ENCODE measurements at regions not wholly inside any gene's neighbourhood (a gene's known extent, or its start where the extent isn't known, plus 50 kb on each side); places are given as distances from the start of the nearest gene placed in this dataset.

DNA sequence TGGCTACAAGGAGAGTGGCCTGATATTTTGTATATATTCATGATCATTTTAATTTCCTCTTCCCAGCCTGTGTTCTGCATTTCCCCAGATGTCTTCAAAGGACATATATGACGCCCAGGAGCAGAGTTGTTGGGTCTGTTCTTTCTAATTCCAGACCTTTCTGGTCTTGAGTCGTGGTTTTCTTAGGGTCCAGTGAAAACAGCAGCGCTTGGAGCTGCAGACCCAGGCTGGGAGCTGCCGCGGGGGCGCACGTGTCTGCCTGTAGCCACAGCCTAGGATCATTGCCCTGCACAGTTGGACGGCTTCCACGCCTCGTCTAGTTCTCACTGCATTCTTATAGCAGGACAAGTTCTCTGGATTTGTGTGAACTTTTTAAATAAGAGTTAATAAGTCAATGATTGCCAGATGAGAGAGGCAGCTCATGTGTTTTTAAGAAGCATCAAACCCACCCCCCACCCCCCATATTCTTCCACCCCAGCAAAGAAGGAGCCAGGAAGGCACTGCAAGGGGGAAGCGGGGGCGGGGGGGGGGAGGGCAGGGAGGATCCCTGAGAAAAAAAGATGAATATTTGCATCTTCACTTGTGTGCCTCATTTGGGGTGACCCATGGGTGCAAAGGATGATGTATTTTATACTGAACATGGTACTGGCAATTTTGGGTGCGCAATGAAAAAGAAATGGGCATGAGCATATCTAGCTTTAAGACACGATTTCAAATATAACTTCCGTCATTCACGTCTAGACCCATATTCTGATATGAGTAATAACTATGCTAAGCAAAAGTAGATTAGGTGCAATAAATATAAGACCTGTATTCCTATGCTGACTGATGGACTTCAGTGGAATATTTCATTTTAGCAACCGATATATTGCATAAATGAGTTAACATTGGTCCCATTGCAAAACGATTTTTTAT, 160.0 kb downstream of the TBXT start:
- intact Hi-C loops (cut with micrococcal nuclease; ENCODE audit: unreplicated experiment): no loop called here

DNA sequence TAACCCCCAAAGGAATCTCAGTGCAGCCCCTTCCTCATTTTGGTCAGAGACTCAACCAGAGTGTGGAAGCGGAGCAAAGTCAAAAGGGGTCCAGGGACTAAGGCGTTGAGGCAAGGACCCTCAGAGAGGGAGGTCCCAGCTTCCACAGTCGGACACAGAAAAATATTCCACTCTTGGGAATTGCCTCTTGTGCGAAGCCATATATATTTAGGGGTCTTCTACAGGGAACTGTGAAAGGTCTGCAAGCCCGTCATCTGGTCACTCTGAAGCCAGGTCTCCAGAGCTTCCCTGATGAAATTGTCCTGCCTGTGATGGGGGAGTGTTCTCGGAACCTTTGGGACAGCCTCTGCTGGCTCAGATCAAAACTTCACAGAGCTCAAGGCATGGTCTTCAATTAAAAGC, 160.8 kb downstream of the TBXT start:
- H3K4me2 ChIP-seq (ENCODE audit: low read depth, low read length): no peak overlapping the region
- H3K79me2 ChIP-seq (ENCODE audit: insufficient read depth, low read length): no peaks in the 10 kb centered on the region
- peaks cover 10 to 46% of the 10 kb centered on the region in 2 experiments for H3K27me3 ChIP-seq (ENCODE audit: control insufficient read depth in 1 of 2, insufficient read depth in 2 of 2, low read length in 2 of 2)
- WGBS (ENCODE audit: low lambda C conversion rate): 33% methylated on average over 6 of the region's 6 CpGs
- H4K20me1 ChIP-seq (ENCODE audit: insufficient read depth, low read length): no peaks in the 10 kb centered on the region
- no peak overlapping the region for H3K9ac ChIP-seq (ENCODE audit: insufficient read depth, low read depth, low read length)
- POLR2A ChIA-PET: no interaction called here
- ATAC-seq (no peak), FAIRE-seq (no peak), DNase-seq (ENCODE audit: low spot score) (no peak)
- no peak overlapping the region for H3K4me3 ChIP-seq (replicated peaks in 1 of 3; ENCODE audit: insufficient read depth in 1 of 3, low read depth in 2 of 3, low read length in 3 of 3)
- CTCF ChIA-PET (ENCODE audit: low intra/inter-chr PET ratio, low total read pairs): no interaction called here
- H3K27ac ChIP-seq (ENCODE audit: extremely low read length, insufficient read depth, low read length): no peak overlapping the region
- no peaks in the 10 kb centered on the region for H3K36me3 ChIP-seq (replicated peaks in 1 of 2; ENCODE audit: control insufficient read depth in 1 of 2, insufficient read depth in 2 of 2, low read length in 2 of 2)
- intact Hi-C loops (cut with micrococcal nuclease; ENCODE audit: unreplicated experiment) (no loop called here), in situ Hi-C loops (cut with HindIII; ENCODE audit: extremely low pct_ligation_motif_present, low pct_unique_long_range_greater_than_20kb) (no loop called here)
- no peaks in the 10 kb centered on the region for H3K9me3 ChIP-seq (ENCODE audit: low read length)
- H3K4me1 ChIP-seq (ENCODE audit: insufficient read depth, low read length): no peaks in the 10 kb centered on the region
- H2AFZ ChIP-seq (ENCODE audit: low read length): no peak overlapping the region
- BruUV-seq (replicated peaks): no TSS peak
- TF ChIP-seq, protein P1, sequence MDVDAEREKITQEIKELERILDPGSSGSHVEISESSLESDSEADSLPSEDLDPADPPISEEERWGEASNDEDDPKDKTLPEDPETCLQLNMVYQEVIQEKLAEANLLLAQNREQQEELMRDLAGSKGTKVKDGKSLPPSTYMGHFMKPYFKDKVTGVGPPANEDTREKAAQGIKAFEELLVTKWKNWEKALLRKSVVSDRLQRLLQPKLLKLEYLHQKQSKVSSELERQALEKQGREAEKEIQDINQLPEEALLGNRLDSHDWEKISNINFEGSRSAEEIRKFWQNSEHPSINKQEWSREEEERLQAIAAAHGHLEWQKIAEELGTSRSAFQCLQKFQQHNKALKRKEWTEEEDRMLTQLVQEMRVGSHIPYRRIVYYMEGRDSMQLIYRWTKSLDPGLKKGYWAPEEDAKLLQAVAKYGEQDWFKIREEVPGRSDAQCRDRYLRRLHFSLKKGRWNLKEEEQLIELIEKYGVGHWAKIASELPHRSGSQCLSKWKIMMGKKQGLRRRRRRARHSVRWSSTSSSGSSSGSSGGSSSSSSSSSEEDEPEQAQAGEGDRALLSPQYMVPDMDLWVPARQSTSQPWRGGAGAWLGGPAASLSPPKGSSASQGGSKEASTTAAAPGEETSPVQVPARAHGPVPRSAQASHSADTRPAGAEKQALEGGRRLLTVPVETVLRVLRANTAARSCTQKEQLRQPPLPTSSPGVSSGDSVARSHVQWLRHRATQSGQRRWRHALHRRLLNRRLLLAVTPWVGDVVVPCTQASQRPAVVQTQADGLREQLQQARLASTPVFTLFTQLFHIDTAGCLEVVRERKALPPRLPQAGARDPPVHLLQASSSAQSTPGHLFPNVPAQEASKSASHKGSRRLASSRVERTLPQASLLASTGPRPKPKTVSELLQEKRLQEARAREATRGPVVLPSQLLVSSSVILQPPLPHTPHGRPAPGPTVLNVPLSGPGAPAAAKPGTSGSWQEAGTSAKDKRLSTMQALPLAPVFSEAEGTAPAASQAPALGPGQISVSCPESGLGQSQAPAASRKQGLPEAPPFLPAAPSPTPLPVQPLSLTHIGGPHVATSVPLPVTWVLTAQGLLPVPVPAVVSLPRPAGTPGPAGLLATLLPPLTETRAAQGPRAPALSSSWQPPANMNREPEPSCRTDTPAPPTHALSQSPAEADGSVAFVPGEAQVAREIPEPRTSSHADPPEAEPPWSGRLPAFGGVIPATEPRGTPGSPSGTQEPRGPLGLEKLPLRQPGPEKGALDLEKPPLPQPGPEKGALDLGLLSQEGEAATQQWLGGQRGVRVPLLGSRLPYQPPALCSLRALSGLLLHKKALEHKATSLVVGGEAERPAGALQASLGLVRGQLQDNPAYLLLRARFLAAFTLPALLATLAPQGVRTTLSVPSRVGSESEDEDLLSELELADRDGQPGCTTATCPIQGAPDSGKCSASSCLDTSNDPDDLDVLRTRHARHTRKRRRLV (CRISPR knock-in tag; IDR thresholded peaks at IDR 0.05): no peak
- TF ChIP-seq HDAC1 (CRISPR knock-in tag; IDR thresholded peaks at IDR 0.05): no peak
- TF ChIP-seq ZNF225 (CRISPR knock-in tag; IDR thresholded peaks at IDR 0.05): no peak
- TF ChIP-seq ZNF331 (CRISPR knock-in tag; IDR thresholded peaks at IDR 0.05): no peak
- TF ChIP-seq ZNF564 (CRISPR knock-in tag; IDR thresholded peaks at IDR 0.05): no peak
- TF ChIP-seq EP300 (IDR thresholded peaks at IDR 0.05; ENCODE audit: low read depth in 2 of 2, low read length in 2 of 2): no peak
- no peak for TF ChIP-seq EP300 (CRISPR knock-in tag; IDR thresholded peaks at IDR 0.05; ENCODE audit: borderline replicate concordance)
- TF ChIP-seq, protein P2, sequence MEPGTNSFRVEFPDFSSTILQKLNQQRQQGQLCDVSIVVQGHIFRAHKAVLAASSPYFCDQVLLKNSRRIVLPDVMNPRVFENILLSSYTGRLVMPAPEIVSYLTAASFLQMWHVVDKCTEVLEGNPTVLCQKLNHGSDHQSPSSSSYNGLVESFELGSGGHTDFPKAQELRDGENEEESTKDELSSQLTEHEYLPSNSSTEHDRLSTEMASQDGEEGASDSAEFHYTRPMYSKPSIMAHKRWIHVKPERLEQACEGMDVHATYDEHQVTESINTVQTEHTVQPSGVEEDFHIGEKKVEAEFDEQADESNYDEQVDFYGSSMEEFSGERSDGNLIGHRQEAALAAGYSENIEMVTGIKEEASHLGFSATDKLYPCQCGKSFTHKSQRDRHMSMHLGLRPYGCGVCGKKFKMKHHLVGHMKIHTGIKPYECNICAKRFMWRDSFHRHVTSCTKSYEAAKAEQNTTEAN (CRISPR knock-in tag; conservative IDR thresholded peaks at IDR 0.05): no peak
- no peak for TF ChIP-seq CREM (IDR thresholded peaks at IDR 0.05)
- TF ChIP-seq CREM (CRISPR knock-in tag; IDR thresholded peaks at IDR 0.05): no peak
- TF ChIP-seq ZNF557 (CRISPR knock-in tag; IDR thresholded peaks at IDR 0.05): no peak
- no peak for TF ChIP-seq TBX3 (IDR thresholded peaks at IDR 0.05; ENCODE audit: borderline replicate concordance)

More for the DNA sequence above, 160.0 kb downstream of the TBXT start:
- H3K4me3 ChIP-seq (replicated peaks in 1 of 3; ENCODE audit: insufficient read depth in 1 of 3, low read depth in 2 of 3, low read length in 3 of 3): no peak overlapping the region
- no TSS peak for BruUV-seq (replicated peaks)
- H3K27me3 ChIP-seq (ENCODE audit: control insufficient read depth in 1 of 2, insufficient read depth in 2 of 2, low read length in 2 of 2): peaks cover 10 to 46% of the 10 kb centered on the region in 2 experiments
- no peak for FAIRE-seq
- ATAC-seq: no peak
- no peak overlapping the region for H3K4me2 ChIP-seq (ENCODE audit: low read depth, low read length)
- no peak overlapping the region for H3K27ac ChIP-seq (ENCODE audit: extremely low read length, insufficient read depth, low read length)
- H3K4me1 ChIP-seq (ENCODE audit: insufficient read depth, low read length): no peaks in the 10 kb centered on the region
- ChIA-PET CTCF (ENCODE audit: low intra/inter-chr PET ratio, low total read pairs) (no interaction called here), POLR2A (no interaction called here)
- H3K9ac ChIP-seq (ENCODE audit: insufficient read depth, low read depth, low read length): no peak overlapping the region
- H3K79me2 ChIP-seq (ENCODE audit: insufficient read depth, low read length): no peaks in the 10 kb centered on the region
- DNase-seq (ENCODE audit: low spot score): no peak
- no peaks in the 10 kb centered on the region for H4K20me1 ChIP-seq (ENCODE audit: insufficient read depth, low read length)
- no peak overlapping the region for H2AFZ ChIP-seq (ENCODE audit: low read length)
- WGBS (ENCODE audit: low lambda C conversion rate): 25% methylated on average over 18 of the region's 18 CpGs
- H3K36me3 ChIP-seq (replicated peaks in 1 of 2; ENCODE audit: control insufficient read depth in 1 of 2, insufficient read depth in 2 of 2, low read length in 2 of 2): no peaks in the 10 kb centered on the region
- in situ Hi-C loops (cut with HindIII; ENCODE audit: extremely low pct_ligation_motif_present, low pct_unique_long_range_greater_than_20kb): no loop called here
- no peaks in the 10 kb centered on the region for H3K9me3 ChIP-seq (ENCODE audit: low read length)
- no peak for TF ChIP-seq SNRNP70 (IDR thresholded peaks at IDR 0.05; ENCODE audit: low read depth, low read length)
